ENCODE measurements at regions not wholly inside any gene's neighbourhood (a gene's known extent, or its start where the extent isn't known, plus 50 kb on each side); places are given as distances from the start of the nearest gene placed in this dataset.
"Not testable (repeated sequence)": the region's sequence is repeated elsewhere in the genome, so short reads cannot be mapped to it uniquely, and the experiment has no call there.

DNA sequence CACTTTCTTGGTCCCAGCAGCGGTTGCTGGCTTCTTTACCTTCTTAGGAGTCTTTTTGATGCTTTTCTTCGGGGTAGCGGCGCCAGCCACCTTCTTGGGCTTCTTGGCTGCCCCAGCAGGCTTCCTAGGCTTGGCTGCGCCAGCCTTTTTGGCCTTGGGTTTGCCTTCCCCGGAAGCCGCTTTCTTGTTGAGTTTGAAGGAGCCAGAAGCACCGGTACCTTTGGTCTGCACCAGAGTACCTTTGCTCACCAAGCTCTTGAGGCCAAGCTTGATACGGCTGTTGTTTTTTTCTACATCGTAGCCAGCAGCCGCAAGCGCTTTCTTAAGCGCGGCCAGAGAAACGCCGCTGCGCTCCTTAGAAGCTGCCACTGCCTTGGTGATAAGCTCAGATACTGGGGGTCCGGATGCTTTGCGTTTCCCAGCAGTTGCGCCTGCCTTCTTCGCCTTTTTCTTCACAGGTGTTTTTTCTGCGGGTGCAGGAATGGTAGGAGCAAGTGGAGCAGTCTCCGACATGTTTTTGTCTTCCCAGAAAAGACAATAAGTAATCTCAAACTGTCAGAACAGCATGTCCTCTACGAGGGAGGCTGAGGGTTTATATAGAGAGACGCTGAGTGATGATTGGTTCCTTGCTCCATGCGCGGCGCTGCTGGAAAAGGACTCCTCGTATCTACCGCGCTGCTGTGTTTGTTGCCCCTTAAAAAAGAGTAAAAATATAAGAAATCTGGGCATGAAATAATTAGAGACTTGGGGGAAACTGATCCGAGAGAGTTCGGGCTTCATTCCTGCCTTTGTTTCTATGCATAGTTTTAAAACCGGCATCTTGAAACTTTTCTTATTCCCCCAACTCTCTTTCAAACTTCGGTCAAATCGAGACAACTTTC, 130.3 kb upstream of the BTN3A2 start:
- no peak for DNase-seq

DNA sequence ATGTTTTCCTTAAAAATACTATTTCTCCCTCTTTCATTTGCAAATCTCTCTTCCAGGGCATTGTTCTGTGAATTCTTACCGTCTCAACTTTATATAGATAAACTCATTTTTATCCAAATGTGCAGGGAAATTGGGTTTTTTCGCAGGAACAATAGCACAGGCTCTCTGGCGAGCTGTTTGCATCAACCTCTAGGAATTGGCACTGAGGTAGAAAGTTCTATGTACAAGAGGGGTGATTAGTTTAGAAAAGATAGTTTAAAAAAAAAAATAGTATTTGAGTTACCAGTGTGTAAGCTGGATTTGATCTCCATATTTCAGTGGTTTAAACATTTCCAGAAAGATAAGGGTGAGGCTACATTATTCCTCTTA, 129.7 kb upstream of the BTN3A2 start:
- DNase-seq: no peak

DNA sequence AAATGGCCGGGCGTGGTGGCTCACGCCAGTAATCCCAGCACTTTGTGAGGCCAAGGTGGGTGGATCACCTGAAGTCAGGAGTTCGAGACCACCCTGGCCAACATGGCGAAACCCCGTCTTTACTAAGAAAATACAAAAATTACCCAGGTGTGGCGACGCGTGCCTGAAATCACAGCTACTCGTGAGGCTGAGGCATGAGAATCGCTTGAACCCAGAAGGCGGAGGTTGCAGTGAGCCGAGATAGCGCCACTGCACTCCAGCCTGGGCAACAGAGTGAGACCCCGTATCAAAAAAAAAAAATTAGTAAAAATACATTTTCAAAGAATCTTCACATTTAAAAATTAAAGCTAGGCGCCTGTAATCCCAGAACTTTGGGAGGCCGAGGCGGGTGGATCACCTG, 125.6 kb upstream of the BTN3A2 start:
- DNase-seq: not testable (repeated sequence)

DNA sequence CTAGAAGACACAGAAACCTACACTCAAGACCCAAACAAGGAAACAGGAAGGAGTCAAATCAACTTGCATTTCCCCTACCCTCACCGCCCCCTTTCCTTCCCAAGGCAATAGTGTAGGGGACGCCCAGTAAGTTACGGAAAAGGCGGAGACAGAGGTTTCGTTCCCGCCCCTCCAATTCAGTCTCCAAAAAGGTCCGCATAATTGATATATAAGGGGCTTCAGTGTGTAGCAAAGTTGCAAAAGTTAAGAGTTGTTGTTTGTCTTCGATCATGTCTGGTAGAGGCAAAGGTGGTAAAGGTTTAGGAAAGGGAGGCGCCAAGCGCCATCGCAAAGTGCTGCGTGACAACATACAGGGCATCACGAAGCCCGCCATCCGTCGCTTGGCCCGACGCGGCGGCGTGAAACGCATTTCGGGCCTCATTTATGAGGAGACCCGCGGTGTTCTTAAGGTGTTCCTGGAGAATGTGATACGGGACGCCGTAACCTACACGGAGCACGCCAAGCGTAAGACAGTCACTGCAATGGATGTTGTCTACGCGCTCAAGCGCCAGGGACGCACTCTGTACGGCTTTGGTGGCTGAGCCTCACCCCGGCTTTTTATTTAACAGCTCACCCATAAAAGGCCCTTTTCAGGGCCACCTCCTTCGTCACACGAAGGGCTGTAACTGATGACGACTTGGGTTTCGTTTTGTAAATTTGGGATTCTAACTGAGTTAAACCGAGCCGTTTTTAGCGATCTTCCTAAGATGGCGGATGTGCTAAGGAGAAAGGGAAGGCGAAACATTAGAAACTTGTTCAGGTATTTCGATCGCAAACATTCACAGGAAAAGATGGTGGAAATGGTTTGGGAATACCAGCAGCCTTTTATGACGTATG, 124.6 kb upstream of the BTN3A2 start:
- no peak for DNase-seq

DNA sequence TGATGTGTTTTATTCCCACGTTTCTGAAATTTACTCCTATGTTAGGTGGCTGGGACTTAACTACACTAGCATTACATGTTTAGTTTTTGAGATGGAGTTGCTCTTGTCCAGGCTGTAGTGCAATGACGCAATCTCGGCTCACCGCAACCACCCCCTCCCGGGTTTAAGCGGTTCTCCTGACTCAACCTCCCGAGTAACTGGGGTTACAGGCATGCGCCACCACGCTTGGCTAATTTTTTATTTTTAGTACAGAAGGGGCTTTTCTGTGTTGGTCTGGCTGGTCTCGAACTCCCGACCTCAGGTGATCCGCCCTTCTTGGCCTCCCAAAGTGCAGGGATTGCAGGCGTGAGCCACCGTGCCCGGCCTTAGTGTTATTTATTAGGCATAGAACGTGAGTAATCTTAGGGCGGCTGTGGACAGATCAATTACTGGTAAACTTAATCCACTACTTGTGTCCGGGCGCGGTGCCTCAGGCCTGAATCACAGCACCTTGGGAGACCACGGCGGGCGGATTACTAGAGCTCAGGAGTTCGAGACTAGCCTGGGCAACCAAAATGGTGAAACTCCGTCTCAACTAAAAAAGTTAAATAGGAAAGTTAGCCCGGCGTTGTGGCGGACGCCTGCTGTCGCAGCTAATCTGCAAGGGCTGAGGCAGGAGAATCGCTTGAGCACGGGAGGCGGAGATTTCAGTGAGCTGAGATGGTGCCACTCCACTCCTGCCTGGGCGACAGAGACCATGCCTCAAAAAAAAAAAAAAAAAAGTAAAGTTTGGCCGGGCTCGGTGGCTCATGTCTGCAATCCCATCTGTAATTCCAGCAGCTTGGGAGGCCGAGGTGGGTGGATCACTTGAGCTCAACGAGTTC, 123.7 kb upstream of the BTN3A2 start:
- DNase-seq: no peak

DNA sequence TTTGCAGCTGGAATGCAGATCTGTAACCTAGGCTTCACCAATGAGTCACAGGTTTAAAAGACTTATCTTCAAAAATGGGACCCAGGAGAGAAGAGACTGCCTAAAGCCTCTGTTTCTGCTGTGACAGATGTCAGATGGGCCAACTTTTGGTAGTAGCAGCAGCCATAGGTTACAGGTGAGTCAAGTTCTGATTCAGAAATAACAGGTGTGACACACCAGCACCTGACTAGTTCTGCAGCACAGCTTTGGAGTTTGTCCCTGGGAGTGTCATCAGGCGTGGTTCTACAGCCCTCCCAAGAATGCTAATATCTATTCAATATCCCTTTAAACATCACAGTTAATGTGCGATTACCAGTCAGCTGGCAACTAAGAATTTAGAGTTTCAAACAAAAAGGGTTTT, 121.9 kb upstream of the BTN3A2 start:
- no peak for DNase-seq

DNA sequence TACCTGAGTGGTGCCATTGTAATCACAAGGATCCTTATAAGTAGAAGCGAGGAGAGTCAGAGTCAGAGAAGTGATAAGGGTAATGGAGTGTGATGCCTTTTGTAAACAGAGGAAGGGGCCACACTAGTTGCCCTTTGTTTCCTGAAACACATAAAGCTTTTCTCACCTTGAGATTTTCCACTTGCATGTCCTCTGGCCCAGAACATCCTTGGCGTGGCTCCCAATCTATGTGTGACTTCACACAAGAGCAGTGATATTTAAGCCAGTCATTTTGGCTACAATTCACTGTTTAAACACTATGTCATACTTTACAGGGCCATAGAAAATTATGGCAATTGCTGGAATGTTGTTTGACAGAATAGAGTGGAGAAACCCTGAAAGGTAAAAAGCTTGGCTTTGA, 121.2 kb upstream of the BTN3A2 start:
- peak; percentile 97 for DNase-seq

DNA sequence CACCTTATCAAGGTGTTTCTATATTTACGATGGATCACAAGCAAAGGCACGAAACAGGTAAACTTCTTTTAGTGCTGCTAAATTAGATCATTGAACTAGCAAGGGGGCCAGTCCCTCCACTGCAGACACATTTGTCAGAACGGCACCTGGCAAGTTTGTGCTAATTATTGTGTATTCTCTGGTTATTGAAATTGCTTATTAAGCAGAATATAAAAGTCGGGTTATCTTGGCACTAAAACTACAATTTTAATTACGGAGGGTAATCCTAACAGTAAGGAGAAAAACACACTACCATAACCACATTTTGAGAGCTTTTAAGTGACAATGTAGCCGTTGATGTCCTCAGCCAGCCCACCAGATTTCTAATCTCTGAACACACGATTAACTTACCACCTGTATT, 118.9 kb upstream of the BTN3A2 start:
- no peak for DNase-seq

DNA sequence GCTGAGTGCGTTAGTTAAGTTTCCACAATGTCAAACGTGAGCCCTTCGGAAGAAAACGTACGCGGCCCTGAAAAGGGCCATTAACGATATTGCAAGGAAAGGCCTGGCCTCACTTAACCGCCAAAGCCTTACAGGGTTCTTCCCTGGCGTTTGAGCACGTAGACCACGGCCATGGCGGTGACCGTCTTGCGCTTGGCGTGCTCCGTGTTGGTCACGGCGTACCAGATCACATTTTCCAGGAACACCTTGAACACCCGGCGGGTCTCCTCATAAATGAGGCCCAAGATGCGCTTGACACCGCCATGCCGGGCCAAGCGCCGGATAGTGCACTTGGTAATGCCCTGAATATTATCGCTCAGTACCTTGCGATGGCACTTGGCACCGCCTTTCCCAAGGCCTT, 118.4 kb upstream of the BTN3A2 start:
- no peak for DNase-seq

DNA sequence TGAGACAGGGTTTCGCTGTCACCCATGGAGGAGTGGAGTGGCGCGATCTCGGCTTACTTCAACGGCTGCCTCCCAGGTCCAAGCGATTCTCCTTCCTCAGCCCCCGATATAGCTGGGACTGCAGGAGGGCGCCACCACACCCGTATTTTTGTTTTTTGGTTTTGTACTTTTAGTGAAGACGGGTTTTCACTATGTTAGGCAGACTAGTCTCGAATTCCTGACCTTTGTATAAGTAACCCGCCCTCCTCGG, 115.4 kb upstream of the BTN3A2 start:
- DNase-seq: no peak

DNA sequence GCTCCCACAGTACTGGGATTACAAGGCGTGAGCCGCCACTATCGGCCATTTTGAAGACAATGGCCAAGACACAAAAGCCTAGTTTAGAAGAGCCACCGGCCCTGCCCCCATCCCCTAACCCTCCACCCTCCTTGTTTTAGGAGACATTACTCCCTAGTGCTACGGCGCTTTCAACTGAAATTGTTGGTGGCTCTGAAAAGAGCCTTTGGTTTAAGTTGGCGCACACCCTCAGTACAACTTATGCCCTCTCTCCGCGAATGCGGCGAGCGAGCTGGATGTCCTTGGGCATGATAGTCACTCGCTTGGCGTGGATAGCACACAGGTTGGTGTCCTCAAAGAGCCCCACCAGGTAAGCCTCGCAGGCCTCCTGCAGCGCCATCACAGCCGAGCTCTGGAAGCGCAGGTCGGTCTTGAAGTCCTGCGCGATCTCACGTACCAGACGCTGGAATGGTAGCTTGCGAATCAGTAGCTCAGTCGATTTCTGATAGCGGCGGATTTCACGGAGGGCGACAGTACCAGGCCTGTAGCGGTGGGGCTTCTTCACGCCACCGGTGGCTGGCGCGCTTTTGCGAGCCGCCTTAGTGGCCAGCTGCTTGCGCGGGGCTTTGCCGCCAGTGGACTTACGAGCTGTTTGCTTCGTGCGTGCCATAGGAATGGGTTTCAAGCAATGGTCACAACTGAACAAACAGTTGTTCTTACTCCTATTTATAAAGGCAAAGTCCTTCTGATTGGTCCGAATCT, 114.9 kb upstream of the BTN3A2 start:
- peak; percentile 92 for DNase-seq

DNA sequence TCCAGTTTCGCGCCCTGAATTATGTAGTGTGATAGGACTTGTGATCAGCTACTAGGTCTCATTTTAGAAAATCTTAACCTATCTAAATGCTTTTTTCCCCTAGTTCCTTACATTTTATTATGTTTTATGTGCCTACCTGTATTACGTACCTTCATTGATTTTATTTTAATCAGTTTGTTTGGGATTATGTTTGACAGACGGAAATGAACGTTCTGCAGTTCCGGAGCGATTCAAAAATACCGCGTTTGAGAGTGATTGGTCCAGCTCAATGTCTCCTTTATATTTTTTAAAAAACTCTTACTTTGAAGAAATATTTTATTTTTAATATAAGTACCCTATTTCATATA, 114.3 kb upstream of the BTN3A2 start:
- peak; percentile 93 for DNase-seq

DNA sequence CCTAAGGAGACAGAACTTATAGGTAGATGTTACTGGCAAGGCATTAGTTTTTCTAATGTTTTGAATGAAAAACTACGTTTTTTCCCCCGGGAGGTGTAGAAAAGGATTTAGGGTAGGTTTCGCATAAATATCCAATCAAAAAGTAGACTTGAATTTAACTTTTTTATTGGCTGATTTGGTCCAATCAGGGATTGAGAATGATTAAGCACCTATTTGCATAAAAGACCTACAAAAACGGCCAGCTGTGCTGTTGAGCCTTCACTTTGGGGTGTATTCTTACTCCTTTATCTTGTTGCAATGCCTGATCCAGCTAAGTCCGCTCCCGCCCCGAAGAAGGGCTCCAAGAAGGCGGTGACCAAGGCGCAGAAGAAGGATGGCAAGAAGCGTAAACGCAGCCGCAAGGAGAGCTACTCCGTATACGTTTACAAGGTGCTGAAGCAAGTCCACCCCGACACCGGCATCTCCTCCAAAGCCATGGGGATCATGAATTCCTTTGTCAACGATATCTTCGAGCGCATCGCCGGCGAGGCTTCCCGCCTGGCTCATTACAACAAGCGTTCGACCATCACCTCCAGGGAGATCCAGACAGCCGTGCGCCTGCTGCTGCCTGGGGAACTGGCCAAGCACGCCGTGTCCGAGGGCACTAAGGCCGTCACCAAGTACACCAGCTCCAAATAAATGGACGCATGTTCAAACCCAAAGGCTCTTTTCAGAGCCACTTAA, 113.5 kb upstream of the BTN3A2 start:
- DNase-seq: peak; percentile 93

DNA sequence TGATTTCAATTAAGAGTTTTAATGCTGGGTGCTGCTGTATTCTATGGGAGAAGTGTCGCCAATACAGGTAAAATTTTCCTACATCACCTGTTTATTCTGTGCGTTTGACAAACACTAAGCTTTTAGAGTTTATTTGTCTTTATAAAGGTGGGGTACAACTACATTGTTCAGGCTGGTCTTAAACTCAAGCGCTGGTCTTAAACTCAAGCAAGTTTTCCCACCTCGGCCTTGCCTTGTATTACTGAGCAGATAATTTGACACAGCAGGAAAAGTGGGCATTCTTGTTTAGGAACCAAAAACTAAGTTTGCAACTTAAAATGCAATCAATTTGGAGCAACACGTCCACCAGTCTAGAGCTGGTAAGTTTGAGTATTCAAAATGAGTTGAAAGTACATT, 112.9 kb upstream of the BTN3A2 start:
- no peak for DNase-seq

DNA sequence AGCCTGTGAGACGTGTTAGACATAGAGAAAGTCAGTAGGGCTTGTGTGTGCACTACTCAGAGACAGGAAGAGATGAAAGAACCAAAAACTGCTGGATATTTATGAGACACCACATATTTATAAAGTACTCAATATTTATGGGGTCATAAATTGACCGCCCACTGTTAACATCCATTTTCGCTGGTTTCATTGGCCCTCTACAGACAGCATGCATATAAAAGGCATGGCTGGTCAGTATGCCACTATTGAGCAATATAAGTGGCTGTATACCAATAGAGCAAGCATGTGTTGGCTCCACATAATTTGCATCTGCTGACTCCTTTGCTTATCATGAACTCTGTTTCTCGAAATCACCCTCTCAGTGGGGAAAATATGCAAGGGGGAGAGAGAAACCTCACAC, 110.3 kb upstream of the BTN3A2 start:
- no peak for DNase-seq

DNA sequence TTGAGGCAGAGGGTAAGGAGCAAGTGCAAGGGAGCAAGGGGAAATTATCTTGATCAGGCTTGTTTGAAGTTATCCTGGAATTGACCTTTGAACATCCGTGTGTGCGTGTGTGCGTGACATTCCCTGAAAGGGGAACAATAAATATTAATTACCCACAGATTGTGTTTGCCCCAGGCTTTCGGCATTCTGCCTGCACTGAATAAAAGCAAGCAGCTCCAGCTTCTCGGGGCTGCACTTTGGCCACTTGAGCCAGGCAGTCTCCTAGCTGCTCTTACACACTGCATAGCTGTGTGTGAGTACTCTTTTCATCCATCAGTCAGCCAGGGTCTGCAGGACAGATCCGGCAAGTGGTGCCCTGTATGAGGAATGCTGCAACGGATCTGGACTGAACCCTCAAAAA, 107.7 kb upstream of the BTN3A2 start:
- DNase-seq: no peak

DNA sequence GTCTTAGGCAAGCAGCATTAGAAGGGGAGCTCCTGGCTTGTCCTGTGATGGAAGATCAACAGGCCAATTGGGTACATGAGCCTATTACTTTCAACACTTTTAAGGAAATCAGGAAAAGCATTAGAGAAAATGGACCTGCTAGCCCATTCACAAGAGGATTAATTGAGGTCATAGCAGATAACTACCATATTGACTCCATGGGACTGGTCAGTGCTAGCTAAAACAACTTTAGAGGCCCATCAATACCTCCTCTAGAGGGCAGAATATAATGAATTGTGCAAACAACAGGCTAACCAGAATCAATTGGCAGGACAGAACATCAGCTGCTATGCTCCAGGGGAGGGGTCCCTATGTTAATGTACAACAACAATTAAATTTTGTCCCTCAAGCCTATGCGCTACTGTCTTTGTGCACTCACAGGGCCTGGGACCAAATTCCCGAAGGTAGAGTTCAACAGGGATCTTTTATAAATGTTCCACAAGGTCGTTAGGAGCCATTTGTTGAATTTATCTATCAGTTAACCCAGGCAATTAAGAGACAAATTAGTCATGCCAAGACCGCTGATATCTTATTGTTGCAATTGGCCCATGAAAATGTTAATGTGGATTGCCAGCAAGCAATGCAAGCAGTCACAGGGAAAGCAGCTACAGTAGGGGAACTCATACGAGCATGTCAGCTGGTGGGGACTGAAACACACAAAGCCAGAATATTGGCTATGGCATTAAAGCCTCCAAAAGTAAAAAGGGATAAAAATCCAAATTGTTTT, 106.6 kb upstream of the BTN3A2 start:
- no peak for DNase-seq

DNA sequence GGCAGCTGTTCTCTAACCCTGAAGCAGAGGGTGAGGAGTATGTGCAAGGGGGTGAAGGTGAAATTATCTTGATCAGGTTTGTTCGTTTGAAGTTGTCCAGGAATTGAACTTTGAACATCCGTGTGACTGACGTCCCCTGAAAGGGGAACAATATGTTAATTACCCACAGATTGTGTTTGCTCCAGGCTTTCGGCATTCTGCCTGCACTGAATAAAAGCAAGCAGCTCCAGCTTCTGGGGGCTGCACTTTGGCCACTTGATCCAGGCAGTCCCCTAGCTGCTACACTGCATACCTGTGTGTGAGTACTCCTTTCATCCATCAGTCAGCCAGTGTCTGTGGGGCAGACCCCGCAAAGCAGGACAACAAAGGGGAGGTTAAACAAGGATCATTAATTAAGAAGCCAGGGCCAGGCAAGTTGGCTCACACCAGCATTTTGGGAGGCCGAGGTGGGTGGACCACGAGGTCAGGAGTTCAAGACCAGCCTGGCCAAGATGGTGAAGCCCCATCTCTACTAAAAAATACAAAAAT, 104.8 kb upstream of the BTN3A2 start:
- no peak for DNase-seq

DNA sequence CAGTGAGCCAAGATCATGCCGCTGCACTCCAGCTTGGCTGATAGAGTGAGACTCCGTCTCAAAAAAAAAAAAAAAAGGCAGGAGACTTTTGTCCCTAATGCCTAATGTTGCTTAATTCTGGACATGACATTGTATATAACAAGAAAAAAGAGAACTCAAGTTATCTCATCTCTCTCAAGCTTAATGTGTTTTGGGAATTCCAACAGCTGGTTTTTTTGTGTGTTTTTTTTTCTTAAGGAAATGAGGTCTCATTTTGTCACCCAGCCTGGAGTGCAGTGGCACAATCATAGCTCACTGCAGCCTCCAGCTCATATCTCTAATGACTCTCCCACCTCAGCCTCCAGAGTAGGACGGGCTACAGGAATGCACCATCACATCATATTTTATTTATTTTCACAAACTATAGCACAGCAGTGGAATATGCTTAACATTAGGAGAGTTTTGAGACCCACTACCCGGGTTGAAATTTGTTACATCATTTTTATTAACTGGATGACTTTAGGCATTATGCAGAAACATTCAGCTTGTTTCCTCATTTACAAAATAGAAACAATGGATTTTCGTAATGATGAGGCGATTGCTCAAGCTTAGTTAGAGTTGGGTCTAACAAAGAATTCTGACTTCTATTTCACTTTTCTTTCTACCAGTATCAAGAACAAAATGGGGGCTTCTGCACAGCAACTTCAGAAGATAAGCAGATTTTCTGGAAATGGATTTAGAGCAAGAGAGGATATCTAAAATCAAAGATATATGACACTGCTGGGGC, 104.1 kb upstream of the BTN3A2 start:
- DNase-seq: no peak

DNA sequence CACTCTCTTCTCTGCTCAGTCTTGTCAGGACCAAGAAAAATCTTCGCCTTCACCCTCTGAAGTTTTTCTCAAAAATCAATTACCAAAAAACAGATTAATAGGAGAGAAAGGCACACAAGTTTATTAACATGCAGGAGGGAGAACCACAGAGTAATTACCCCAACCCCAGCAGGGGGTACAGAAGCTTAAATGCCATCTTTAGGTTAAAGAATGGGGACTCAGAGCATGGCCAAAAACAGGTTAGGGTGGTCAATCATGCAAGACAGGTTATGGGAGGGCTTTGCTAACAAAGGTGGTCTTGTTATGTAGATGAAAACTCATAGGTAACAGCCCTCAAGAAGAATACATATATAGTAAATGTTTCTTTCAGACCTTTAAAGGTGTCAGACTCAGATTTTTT, 100.5 kb upstream of the BTN3A2 start:
- DNase-seq: no peak
